HUES64 (cell line): ENCODE measurements at regions not wholly inside any gene's neighbourhood (a gene's known extent, or its start where the extent isn't known, plus 50 kb on each side); places are given as distances from the start of the nearest gene placed in this dataset.

Source experiments
- H3K27ac ChIP-seq: 2 replicates; pipeline ENCODE4 v1.7.0; 2013; ENCODE audit warnings: low read depth, low read length, inconsistent platforms
- H3K27me3 ChIP-seq: 2 replicates; pipeline ENCODE4 v1.6.1; 2013; ENCODE audit warnings: mild to moderate bottlenecking, low read length; ENCODE audit not compliant: insufficient read depth
- H3K36me3 ChIP-seq: 2 replicates; pipeline ENCODE4 v1.6.1; 2013; ENCODE audit warnings: mild to moderate bottlenecking, low read length; ENCODE audit not compliant: insufficient read depth
- H3K4me1 ChIP-seq: 2 replicates; pipeline ENCODE4 v1.6.1; 2013; ENCODE audit warnings: mild to moderate bottlenecking, low read length, moderate library complexity; ENCODE audit not compliant: insufficient read depth
- H3K4me3 ChIP-seq: 2 replicates; pipeline ENCODE4 v1.5.1; 2013; ENCODE audit warnings: mild to moderate bottlenecking, low read length, moderate library complexity
- H3K9ac ChIP-seq: 2 replicates; pipeline ENCODE4 v1.6.1; 2013; ENCODE audit warnings: mild to moderate bottlenecking, low read depth, low read length
- H3K9me3 ChIP-seq: 2 replicates; pipeline ENCODE4 v1.6.1; 2013; ENCODE audit warnings: low read depth, low read length; ENCODE audit not compliant: insufficient read depth
- WGBS: fragments of 150-250, 120-280 bp; methylation state at CpG from one replicate; pipeline ENCODE4 v1.1.7; 2013; ENCODE audit warnings: missing lambda C conversion rate; 5-methylcytosine and 5-hydroxymethylcytosine counted together

DNA sequence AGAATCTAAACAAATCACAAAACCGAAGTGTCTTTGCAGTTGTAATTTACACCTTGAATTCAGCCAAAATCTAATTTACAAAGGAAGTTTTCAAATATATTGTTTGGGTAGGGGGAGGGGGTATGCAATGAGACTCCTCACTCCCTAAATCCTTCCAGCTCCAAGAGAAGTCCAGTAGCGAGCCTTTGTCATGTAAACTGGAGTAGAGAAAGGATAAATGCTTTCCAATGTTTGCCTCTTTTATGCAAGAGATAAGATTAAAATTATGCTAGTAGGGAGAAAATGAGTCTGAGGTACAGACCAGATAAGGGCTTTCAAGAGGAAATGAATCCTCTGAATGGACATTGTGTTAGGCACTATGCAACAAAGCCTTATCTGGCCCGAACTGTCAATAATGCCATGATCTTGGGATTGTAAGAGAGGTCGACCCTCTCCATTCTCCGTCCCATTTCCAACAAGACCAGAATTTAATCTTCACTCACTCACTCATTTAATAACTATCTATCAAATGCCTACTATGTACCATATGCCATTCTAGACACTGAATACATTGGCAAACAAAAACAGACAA lies 199.2 kb downstream of the LACC1 start:
- WGBS = 6% methylated on average over 4 of the region's 5 CpGs

DNA sequence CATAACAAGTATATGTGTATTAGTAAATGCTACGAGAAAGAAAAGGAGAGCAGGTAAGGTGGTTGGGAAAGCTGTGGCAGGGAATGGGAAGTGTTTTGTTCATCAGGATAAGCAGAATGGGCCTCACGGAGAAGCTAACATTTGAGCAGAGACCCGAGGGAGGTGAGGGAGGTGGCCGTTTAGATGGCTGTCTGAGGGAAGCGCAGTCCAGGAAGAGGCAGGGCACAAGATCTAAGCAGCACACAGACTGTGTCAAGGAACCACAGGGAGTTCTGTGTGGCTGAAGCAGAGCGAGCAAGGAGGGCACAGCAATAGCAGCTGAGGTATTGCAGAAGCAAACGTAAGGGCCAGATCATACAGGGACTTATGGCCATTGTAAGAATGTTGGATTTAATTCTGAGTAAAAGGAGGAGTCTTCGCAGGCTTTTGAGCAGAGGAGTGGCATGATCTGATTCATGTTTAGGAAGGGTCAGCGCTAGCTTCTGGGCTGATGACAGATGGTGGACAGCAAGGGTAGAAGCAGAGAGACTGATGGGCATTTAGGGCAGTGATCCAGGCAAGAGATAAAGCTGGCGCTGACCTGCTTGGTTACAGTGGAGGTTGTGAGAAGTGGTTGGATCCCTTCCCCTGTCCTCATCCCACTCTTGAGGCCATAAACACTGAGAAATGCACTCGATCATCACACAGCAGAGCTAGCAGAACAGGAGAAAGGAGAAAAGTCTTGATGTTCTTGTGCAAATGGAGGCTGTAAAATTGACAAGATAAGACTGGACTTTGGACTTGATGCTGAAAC lies 199.9 kb downstream of the LACC1 start:
- peak overlapping the region; percentile 86; the same call in 1 of the 2 replicates for H3K27ac ChIP-seq
- H3K27me3 ChIP-seq = no peaks in the 10 kb centered on the region
- H3K9me3 ChIP-seq = peaks cover 6% of the 10 kb centered on the region
- H3K36me3 ChIP-seq = no peaks in the 10 kb centered on the region
- WGBS = 59% methylated on average over 11 of the region's 11 CpGs
- H3K4me1 ChIP-seq = peaks cover 33% of the 10 kb centered on the region
- H3K4me3 ChIP-seq = peak overlapping the region; percentile 42
- H3K9ac ChIP-seq = no peak overlapping the region

More for the DNA sequence above, 199.2 kb downstream of the LACC1 start:
- Histone ChIP-seq H3K9me3 (peaks cover 6% of the 10 kb centered on the region), H3K9ac (peak overlapping the region; percentile 40), H3K27ac (peak overlapping the region; percentile 86), H3K36me3 (no peaks in the 10 kb centered on the region), H3K4me1 (peaks cover 33% of the 10 kb centered on the region), H3K27me3 (no peaks in the 10 kb centered on the region), H3K4me3 (peak overlapping the region; percentile 42)

DNA sequence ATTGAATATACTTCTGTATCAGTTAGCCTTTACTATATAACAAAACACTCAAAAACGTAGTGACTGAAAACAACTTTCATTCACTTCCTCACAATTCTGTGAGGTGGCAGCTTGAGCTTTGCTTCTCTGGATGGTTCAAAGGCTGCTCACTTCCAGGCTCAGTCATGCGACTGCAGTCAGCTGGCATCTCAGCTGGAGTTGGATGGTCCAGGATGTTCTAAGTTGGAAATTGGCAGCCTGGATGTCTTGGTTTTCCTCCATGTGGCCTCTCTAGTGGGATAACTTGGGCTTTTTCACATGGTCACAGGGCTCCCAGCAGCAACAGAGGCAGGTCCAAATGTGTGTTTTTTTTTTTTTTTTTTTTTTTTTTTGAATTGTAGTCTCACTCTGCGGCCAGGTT lies 204.4 kb downstream of the LACC1 start:
- peaks cover 6% of the 10 kb centered on the region for H3K9me3 ChIP-seq
- H3K27me3 ChIP-seq = no peaks in the 10 kb centered on the region
- H3K4me3 ChIP-seq = no peak overlapping the region
- H3K4me1 ChIP-seq = peaks cover 11% of the 10 kb centered on the region; the same call in 1 of the 2 replicates
- H3K27ac ChIP-seq = no peak overlapping the region
- WGBS = 94% methylated on average over 3 of the region's 3 CpGs
- H3K36me3 ChIP-seq = no peaks in the 10 kb centered on the region
- no peak overlapping the region for H3K9ac ChIP-seq

GRCh38 chr13:44086389-44086788 lies 206.7 kb downstream of the LACC1 start:
- no peaks in the 10 kb centered on the region for H3K27me3 ChIP-seq
- peaks cover 8% of the 10 kb centered on the region; the same call in 1 of the 2 replicates for H3K9me3 ChIP-seq
- H3K9ac ChIP-seq = no peak overlapping the region
- H3K4me1 ChIP-seq = no peaks in the 10 kb centered on the region
- H3K36me3 ChIP-seq = no peaks in the 10 kb centered on the region
- WGBS = 89% methylated on average over 1 of the region's 1 CpG
- H3K27ac ChIP-seq = no peak overlapping the region
- H3K4me3 ChIP-seq = no peak overlapping the region

- H3K9me3 ChIP-seq = peaks cover 13% of the 10 kb centered on the region; the same call in 1 of the 2 replicates
- H3K4me1 ChIP-seq = no peaks in the 10 kb centered on the region
- H3K36me3 ChIP-seq = no peaks in the 10 kb centered on the region
- no peak overlapping the region for H3K27ac ChIP-seq
- WGBS = 99% methylated on average over 3 of the region's 4 CpGs
- no peak overlapping the region for H3K4me3 ChIP-seq
- H3K9ac ChIP-seq = no peak overlapping the region
- no peaks in the 10 kb centered on the region for H3K27me3 ChIP-seq
These were observed 208.7 kb downstream of the LACC1 start for GRCh38 chr13:44088411-44088810.

DNA sequence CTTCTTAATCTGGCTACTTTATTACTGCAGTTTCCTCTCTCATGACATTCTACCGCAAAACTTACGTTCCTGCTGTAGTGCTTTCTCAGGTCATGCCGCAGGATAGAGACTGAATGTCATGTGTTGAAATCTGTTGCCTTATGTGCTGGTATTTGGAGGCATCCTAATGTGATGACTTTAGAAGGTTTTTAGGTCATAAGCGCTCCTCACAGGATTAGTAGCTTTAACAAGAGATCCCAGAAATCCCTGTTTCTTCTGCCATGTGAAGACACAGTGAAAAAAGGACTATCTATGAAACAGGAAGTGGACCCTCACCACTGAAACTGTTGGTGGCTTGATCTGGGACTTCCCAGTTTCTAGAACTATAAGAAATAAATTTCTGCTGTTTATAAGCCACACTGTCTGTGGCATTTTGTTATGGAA lies 209.3 kb downstream of the LACC1 start:
- Histone ChIP-seq H3K27me3 (no peaks in the 10 kb centered on the region), H3K36me3 (no peaks in the 10 kb centered on the region), H3K4me3 (no peak overlapping the region), H3K4me1 (no peaks in the 10 kb centered on the region), H3K9me3 (peaks cover 13% of the 10 kb centered on the region; the same call in 1 of the 2 replicates), H3K9ac (no peak overlapping the region), H3K27ac (no peak overlapping the region)
- WGBS = 96% methylated on average over 4 of the region's 4 CpGs

- Histone ChIP-seq H3K4me3 (no peak overlapping the region), H3K27me3 (no peaks in the 10 kb centered on the region), H3K9ac (no peak overlapping the region), H3K27ac (no peak overlapping the region), H3K4me1 (no peaks in the 10 kb centered on the region), H3K9me3 (peaks cover 13% of the 10 kb centered on the region; the same call in 1 of the 2 replicates), H3K36me3 (no peaks in the 10 kb centered on the region)
- 94% methylated on average over 2 of the region's 2 CpGs for WGBS
These were observed 209.7 kb downstream of the LACC1 start for GRCh38 chr13:44089452-44089851.

GRCh38 chr13:44092078-44092970 lies 212.6 kb downstream of the LACC1 start:
- 92% methylated on average over 1 of the region's 4 CpGs for WGBS
- H3K4me3 ChIP-seq = no peak overlapping the region

GRCh38 chr13:44093607-44094564 lies 214.2 kb downstream of the LACC1 start:
- H3K27me3 ChIP-seq = no peaks in the 10 kb centered on the region
- peaks cover 13% of the 10 kb centered on the region; the same call in 1 of the 2 replicates for H3K9me3 ChIP-seq
- H3K27ac ChIP-seq = no peak overlapping the region
- H3K36me3 ChIP-seq = no peaks in the 10 kb centered on the region
- H3K9ac ChIP-seq = no peak overlapping the region
- 0 out of 2 replicates have a peak, but pooled peaks cover 3% of the 10 kb centered on the region for H3K4me1 ChIP-seq
- no peak overlapping the region for H3K4me3 ChIP-seq
- WGBS = 85% methylated on average over 4 of the region's 4 CpGs

More at GRCh38 chr13:44092078-44092970, 212.6 kb downstream of the LACC1 start:
- H3K9me3 ChIP-seq = peaks cover 13% of the 10 kb centered on the region; the same call in 1 of the 2 replicates
- H3K4me1 ChIP-seq = 0 out of 2 replicates have a peak, but pooled peaks cover 3% of the 10 kb centered on the region
- H3K36me3 ChIP-seq = no peaks in the 10 kb centered on the region
- H3K9ac ChIP-seq = no peak overlapping the region
- H3K27ac ChIP-seq = no peak overlapping the region
- H3K27me3 ChIP-seq = no peaks in the 10 kb centered on the region

GRCh38 chr13:44096901-44097300 lies 217.2 kb downstream of the LACC1 start:
- Histone ChIP-seq H3K4me1 (0 out of 2 replicates have a peak, but pooled peaks cover 3% of the 10 kb centered on the region), H3K36me3 (no peaks in the 10 kb centered on the region), H3K9ac (no peak overlapping the region), H3K27ac (no peak overlapping the region), H3K9me3 (peaks cover 12% of the 10 kb centered on the region), H3K27me3 (no peaks in the 10 kb centered on the region), H3K4me3 (no peak overlapping the region)
